ENCODE measurements at regions not wholly inside any gene's neighbourhood (a gene's known extent, or its start where the extent isn't known, plus 50 kb on each side); places are given as distances from the start of the nearest gene placed in this dataset.

GRCh38 chr13:73893833-73894232 is 240.4 kb downstream of the KLF12 start:
- TF ChIP-seq CTCF (IDR thresholded peaks at IDR 0.05; ENCODE audit: insufficient read depth, low read depth, low read length) (no peak), EZH2 (IDR thresholded peaks at IDR 0.05; ENCODE audit: insufficient read depth, low read length) (no peak)
